ENCODE measurements at regions not wholly inside any gene's neighbourhood (a gene's known extent, or its start where the extent isn't known, plus 50 kb on each side); places are given as distances from the start of the nearest gene placed in this dataset.

GRCh38 chr15:69780374-69780773, 317.3 kb downstream of the TLE3 start:
- Histone ChIP-seq H3K27ac (ENCODE audit: low read length) (no peak overlapping the region), H2AFZ (ENCODE audit: low read depth, low read length) (no peak overlapping the region), H3K4me1 (ENCODE audit: insufficient read depth, low read length) (no peaks in the 10 kb centered on the region), H3K4me3 (ENCODE audit: low read depth in 1 of 2, low read length in 2 of 2) (no peak overlapping the region), H4K20me1 (ENCODE audit: insufficient read depth, low read length) (no peaks in the 10 kb centered on the region), H3K9ac (ENCODE audit: low read depth, low read length) (no peak overlapping the region), H3K36me3 (ENCODE audit: insufficient read depth, low read length) (no peaks in the 10 kb centered on the region), H3K27me3 (ENCODE audit: insufficient read depth, low read length, poor library complexity) (peaks cover 6% of the 10 kb centered on the region), H3K9me3 (ENCODE audit: insufficient read depth, low read length, severe bottlenecking) (no peaks in the 10 kb centered on the region), H3K4me2 (ENCODE audit: insufficient read depth, low read length) (no peak overlapping the region), H3K79me2 (ENCODE audit: insufficient read depth, low read length) (no peaks in the 10 kb centered on the region)
- TF ChIP-seq EZH2 (IDR thresholded peaks at IDR 0.05; ENCODE audit: borderline replicate concordance, low read depth, low read length, severe bottlenecking) (no peak), CTCF (IDR thresholded peaks at IDR 0.05; ENCODE audit: borderline replicate concordance, extremely low read depth, low read length, poor library complexity, severe bottlenecking) (no peak)
- no peak for DNase-seq
- ATAC-seq (ENCODE audit: insufficient read depth, low read depth), result no peak

GRCh38 chr15:69780981-69781380, 316.7 kb downstream of the TLE3 start:
- Histone ChIP-seq H3K9ac (ENCODE audit: low read depth, low read length) (no peak overlapping the region), H3K79me2 (ENCODE audit: insufficient read depth, low read length) (no peaks in the 10 kb centered on the region), H3K4me1 (ENCODE audit: insufficient read depth, low read length) (no peaks in the 10 kb centered on the region), H3K9me3 (ENCODE audit: insufficient read depth, low read length, severe bottlenecking) (no peaks in the 10 kb centered on the region), H2AFZ (ENCODE audit: low read depth, low read length) (no peak overlapping the region), H3K36me3 (ENCODE audit: insufficient read depth, low read length) (no peaks in the 10 kb centered on the region), H4K20me1 (ENCODE audit: insufficient read depth, low read length) (no peaks in the 10 kb centered on the region), H3K4me3 (ENCODE audit: low read depth in 1 of 2, low read length in 2 of 2) (no peak overlapping the region), H3K27ac (ENCODE audit: low read length) (no peak overlapping the region), H3K4me2 (ENCODE audit: insufficient read depth, low read length) (no peak overlapping the region), H3K27me3 (ENCODE audit: insufficient read depth, low read length, poor library complexity) (peaks cover 6% of the 10 kb centered on the region)
- ATAC-seq (ENCODE audit: insufficient read depth, low read depth) (no peak), DNase-seq (no peak)
- no peak for TF ChIP-seq EZH2 (IDR thresholded peaks at IDR 0.05; ENCODE audit: borderline replicate concordance, low read depth, low read length, severe bottlenecking)
- TF ChIP-seq CTCF (IDR thresholded peaks at IDR 0.05; ENCODE audit: borderline replicate concordance, extremely low read depth, low read length, poor library complexity, severe bottlenecking), result no peak

GRCh38 chr15:69781411-69782125, 316.1 kb downstream of the TLE3 start:
- Histone ChIP-seq H3K36me3 (ENCODE audit: insufficient read depth, low read length) (no peaks in the 10 kb centered on the region), H3K9ac (ENCODE audit: low read depth, low read length) (no peak overlapping the region), H3K27me3 (ENCODE audit: insufficient read depth, low read length, poor library complexity) (peaks cover 6% of the 10 kb centered on the region), H3K4me2 (ENCODE audit: insufficient read depth, low read length) (no peak overlapping the region), H3K79me2 (ENCODE audit: insufficient read depth, low read length) (no peaks in the 10 kb centered on the region), H3K9me3 (ENCODE audit: insufficient read depth, low read length, severe bottlenecking) (no peaks in the 10 kb centered on the region), H4K20me1 (ENCODE audit: insufficient read depth, low read length) (no peaks in the 10 kb centered on the region), H2AFZ (ENCODE audit: low read depth, low read length) (no peak overlapping the region), H3K27ac (ENCODE audit: low read length) (no peak overlapping the region), H3K4me1 (ENCODE audit: insufficient read depth, low read length) (no peaks in the 10 kb centered on the region), H3K4me3 (ENCODE audit: low read depth in 1 of 2, low read length in 2 of 2) (no peak overlapping the region)
- TF ChIP-seq CTCF (IDR thresholded peaks at IDR 0.05; ENCODE audit: borderline replicate concordance, extremely low read depth, low read length, poor library complexity, severe bottlenecking), result no peak
- ATAC-seq (ENCODE audit: insufficient read depth, low read depth) (no peak), DNase-seq (no peak)
